Glutamatergic neuron (in vitro differentiated cells): ENCODE measurements at regions not wholly inside any gene's neighbourhood (a gene's known extent, or its start where the extent isn't known, plus 50 kb on each side); places are given as distances from the start of the nearest gene placed in this dataset.

Experiments used
- DNase-seq: peaks from one replicate; pipeline ENCODE4 v3.0.0; 2022
- H3K27ac Mint-ChIP-seq: one replicate; pipeline ENCODE4 v1.8.0; 2020; ENCODE audit warnings: mild to moderate bottlenecking, mixed read lengths, inconsistent platforms; ENCODE audit not compliant: unreplicated experiment
- H3K27me3 Mint-ChIP-seq: one replicate; pipeline ENCODE4 v1.8.0; 2020; ENCODE audit warnings: mild to moderate bottlenecking, moderate library complexity, mixed read lengths, inconsistent platforms; ENCODE audit not compliant: unreplicated experiment
- H3K36me3 Mint-ChIP-seq: one replicate; pipeline ENCODE4 v1.8.0; 2020; ENCODE audit warnings: mild to moderate bottlenecking, mixed read lengths, inconsistent platforms; ENCODE audit not compliant: unreplicated experiment
- H3K4me1 Mint-ChIP-seq: one replicate; pipeline ENCODE4 v1.8.0; 2020; ENCODE audit warnings: mild to moderate bottlenecking, low read depth, mixed read lengths, inconsistent platforms; ENCODE audit not compliant: unreplicated experiment
- H3K4me3 Mint-ChIP-seq: one replicate; pipeline ENCODE4 v1.8.0; 2020; ENCODE audit warnings: mild to moderate bottlenecking, mixed read lengths, inconsistent platforms; ENCODE audit not compliant: unreplicated experiment
- H3K9me3 Mint-ChIP-seq: one replicate; pipeline ENCODE4 v1.8.0; 2020; ENCODE audit warnings: mild to moderate bottlenecking, moderate library complexity, mixed read lengths, inconsistent platforms; ENCODE audit not compliant: unreplicated experiment
- CTCF ChIP-seq: fragments of 200-600 bp; sonication (generic); IDR thresholded peaks from one replicate; pipeline ENCODE4 v1.5.0; 2021; ENCODE audit not compliant: partially characterized antibody, unreplicated experiment

GRCh38 chr22:49648053-49648452 is 179.6 kb downstream of the BRD1 start:
- Mint-ChIP-seq H3K27me3 (peaks cover 2% of the 10 kb centered on the region), H3K9me3 (peaks cover 19% of the 10 kb centered on the region), H3K4me3 (no peak overlapping the region), H3K36me3 (peaks cover 5% of the 10 kb centered on the region), H3K4me1 (no peaks in the 10 kb centered on the region), H3K27ac (no peak overlapping the region)
- TF ChIP-seq CTCF = no peak
- no peak for DNase-seq

GRCh38 chr22:49647627-49648026 is 180.0 kb downstream of the BRD1 start:
- Mint-ChIP-seq H3K27ac (no peak overlapping the region), H3K4me3 (no peak overlapping the region), H3K9me3 (peaks cover 19% of the 10 kb centered on the region), H3K36me3 (peaks cover 5% of the 10 kb centered on the region), H3K27me3 (peaks cover 2% of the 10 kb centered on the region), H3K4me1 (no peaks in the 10 kb centered on the region)
- no peak for DNase-seq
- no peak for TF ChIP-seq CTCF

DNA sequence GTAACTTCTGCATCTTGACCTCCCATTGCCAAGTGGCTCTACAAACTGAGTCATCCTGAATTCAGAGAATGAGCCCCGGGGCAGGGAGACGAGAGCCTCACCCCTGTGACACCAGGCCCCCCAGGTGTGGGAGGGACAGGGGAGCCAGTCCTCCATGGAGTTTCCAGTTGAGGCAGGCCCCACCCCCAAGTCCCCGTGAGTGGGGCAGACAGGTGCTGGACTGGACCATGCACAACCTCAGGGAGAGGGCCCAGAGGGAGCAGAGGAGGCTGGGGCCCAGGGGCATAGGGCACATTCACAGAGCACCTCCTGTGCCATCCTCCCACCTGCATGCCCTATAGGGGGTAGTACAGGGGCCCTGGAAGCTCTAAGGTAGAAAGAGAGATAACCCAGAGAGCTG is 180.8 kb downstream of the BRD1 start:
- H3K9me3 Mint-ChIP-seq = peaks cover 17% of the 10 kb centered on the region
- H3K27me3 Mint-ChIP-seq = peaks cover 2% of the 10 kb centered on the region
- TF ChIP-seq CTCF = no peak
- H3K36me3 Mint-ChIP-seq = peaks cover 5% of the 10 kb centered on the region
- no peaks in the 10 kb centered on the region for H3K4me1 Mint-ChIP-seq
- H3K4me3 Mint-ChIP-seq = no peak overlapping the region
- no peak overlapping the region for H3K27ac Mint-ChIP-seq
- no peak for DNase-seq

DNA sequence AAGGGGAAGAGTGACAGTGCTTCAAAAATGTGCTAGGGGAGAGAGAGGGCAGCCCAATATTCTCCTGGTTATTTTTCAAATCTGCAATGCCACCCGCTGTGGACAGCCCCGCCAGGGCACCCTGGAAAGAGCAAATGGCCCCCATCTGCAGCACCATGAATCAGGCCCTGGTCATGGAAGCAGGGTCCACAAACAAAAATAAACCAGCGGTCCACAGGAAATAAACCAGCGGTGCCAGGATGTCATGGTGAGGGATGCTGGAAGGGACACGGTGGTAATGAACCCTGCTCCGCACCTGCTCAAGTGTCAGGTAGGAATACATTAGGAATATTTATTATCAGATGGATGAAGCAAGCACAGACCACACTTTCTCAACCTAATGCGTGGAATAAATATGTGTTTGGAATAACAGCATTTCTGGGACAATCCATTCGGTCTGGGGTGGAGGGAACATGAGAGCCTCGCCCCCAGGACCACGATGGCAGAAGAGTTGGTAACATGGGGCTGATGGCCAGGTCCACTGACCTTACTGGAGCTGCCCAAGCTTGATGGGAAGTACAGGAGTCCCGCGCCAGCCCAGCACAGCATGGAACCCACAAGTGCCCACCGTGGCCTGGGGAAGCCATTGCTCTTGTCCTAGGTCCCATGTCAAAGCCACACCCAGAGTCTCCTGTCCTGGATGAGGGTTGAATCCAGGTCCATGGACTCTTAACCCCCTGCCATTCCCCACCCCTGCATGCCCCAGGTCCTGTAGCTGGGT is 181.7 kb downstream of the BRD1 start:
- Mint-ChIP-seq H3K4me1 (no peaks in the 10 kb centered on the region), H3K27ac (no peak overlapping the region), H3K4me3 (no peak overlapping the region), H3K9me3 (peaks cover 21% of the 10 kb centered on the region), H3K36me3 (peaks cover 5% of the 10 kb centered on the region), H3K27me3 (peaks cover 7% of the 10 kb centered on the region)
- no peak for DNase-seq
- TF ChIP-seq CTCF = no peak

DNA sequence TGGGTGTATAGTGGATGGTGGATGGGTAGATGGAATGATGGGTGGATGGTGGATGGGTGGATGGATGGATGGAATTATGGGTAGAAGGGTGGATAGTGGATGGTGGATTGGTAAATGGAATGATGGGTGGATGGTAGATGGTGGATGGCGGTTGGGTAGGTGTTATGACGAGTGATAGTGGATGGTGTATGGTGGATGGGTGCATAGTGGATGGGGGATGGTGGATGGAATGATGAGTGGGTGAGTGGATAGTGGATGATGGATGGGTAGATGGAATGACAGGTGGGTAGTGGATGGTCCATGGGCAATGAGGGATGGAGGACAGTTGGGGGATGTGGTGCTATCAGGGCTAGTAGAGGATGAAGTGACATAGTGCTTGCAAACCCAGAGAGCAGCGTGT is 182.4 kb downstream of the BRD1 start:
- no peaks in the 10 kb centered on the region for H3K4me1 Mint-ChIP-seq
- peaks cover 7% of the 10 kb centered on the region for H3K27me3 Mint-ChIP-seq
- peaks cover 5% of the 10 kb centered on the region for H3K36me3 Mint-ChIP-seq
- TF ChIP-seq CTCF = no peak
- DNase-seq = no peak
- H3K9me3 Mint-ChIP-seq = peaks cover 20% of the 10 kb centered on the region
- no peak overlapping the region for H3K27ac Mint-ChIP-seq
- H3K4me3 Mint-ChIP-seq = no peak overlapping the region
